HepG2 (cell line): ENCODE measurements at regions not wholly inside any gene's neighbourhood (a gene's known extent, or its start where the extent isn't known, plus 50 kb on each side); places are given as distances from the start of the nearest gene placed in this dataset.

Experiments
- ATF7-NPFF ChIP-seq: sonication (generic); formaldehyde crosslinking; IDR thresholded peaks from 2 replicates; pipeline ENCODE4 v1.8.1; 2023; ENCODE audit warnings: mild to moderate bottlenecking, low read depth, missing genetic modification reagents, moderate library complexity
- MAZ ChIP-seq, 2 experiments: sonication (generic) in 1 of 2; formaldehyde crosslinking in 1 of 2; IDR thresholded peaks; 2 replicates each; pipeline versions ENCODE4 v1.5.0 to v1.6.1; 2012 to 2020; ENCODE audit warnings: low read depth in 2 of 2, mild to moderate bottlenecking in 2 of 2, borderline replicate concordance in 1 of 2, improper control_type of control experiment in 1 of 2, low read length in 1 of 2, missing genetic modification reagents in 1 of 2, moderate library complexity in 1 of 2
- NR2F2 ChIP-seq: IDR thresholded peaks from 2 replicates; pipeline ENCODE4 v1.6.1; 2012; ENCODE audit warnings: low read depth, inconsistent platforms, borderline replicate concordance
- PHB2 ChIP-seq: fragments of 450-650 bp; IDR thresholded peaks from 2 replicates; pipeline ENCODE4 v1.6.1; 2018; ENCODE audit not compliant: partially characterized antibody
- RXRA ChIP-seq: sonication (generic); formaldehyde crosslinking; IDR thresholded peaks from 2 replicates; pipeline ENCODE4 v1.5.1; 2020; ENCODE audit warnings: missing genetic modification reagents
- ZNF317 ChIP-seq: sonication (generic); formaldehyde crosslinking; IDR thresholded peaks from 2 replicates; pipeline ENCODE4 v1.5.0; 2020; ENCODE audit warnings: mild to moderate bottlenecking, missing genetic modification reagents
- TF ChIP-seq, protein P1 (sequence below): sonication (generic); formaldehyde crosslinking; IDR thresholded peaks from 2 replicates; pipeline ENCODE4 v1.4.0; 2020; ENCODE audit warnings: mild to moderate bottlenecking, missing genetic modification reagents
- TF ChIP-seq, protein P2 (sequence below): IDR thresholded peaks from 2 replicates; pipeline ENCODE4 v1.6.1; 2016
- TF ChIP-seq, protein P3 (sequence below): sonication (generic); formaldehyde crosslinking; IDR thresholded peaks from 2 replicates; pipeline ENCODE4 v1.4.0; 2020; ENCODE audit warnings: missing genetic modification reagents, borderline replicate concordance
- TF ChIP-seq, protein P4 (sequence below): sonication (generic); formaldehyde crosslinking; IDR thresholded peaks from 2 replicates; pipeline ENCODE4 v1.4.0; 2020; ENCODE audit warnings: missing genetic modification reagents
- TF ChIP-seq, protein P5 (sequence below): fragments of 450-650 bp; IDR thresholded peaks from 2 replicates; pipeline ENCODE4 v1.6.1; 2017

DNA sequence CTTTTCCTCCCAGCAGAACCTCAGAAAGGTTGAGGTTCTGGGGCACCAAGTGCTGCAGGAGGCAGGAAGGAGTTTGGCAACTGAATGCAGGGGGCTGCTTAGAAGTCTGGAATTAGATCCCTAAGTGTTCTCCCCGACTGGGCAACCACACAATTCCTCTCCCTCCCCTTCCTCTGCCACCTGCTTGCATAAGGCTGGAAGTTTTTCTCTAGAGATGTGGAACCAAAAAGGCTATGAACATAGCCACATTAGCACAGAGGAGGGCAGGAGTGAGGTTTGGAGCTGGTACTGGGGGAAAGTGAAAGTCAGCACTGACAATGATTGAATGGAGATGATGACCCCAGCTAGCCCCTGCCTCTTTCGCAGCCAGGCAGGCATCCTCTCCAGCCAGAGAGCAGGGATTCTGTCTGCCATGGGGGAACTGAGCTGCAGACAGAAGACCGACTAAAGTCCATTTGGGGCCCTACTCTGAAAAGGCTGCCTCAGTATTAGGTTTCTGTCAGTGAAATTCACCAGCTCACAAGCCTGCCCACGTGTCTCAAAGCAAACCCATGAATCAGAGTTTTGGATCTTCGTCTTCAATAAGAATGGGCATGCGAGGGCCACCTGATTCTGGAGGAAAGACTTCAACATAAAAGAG, 87.9 kb upstream of the ITGA6 start (continued):
- TF ChIP-seq, protein P1, sequence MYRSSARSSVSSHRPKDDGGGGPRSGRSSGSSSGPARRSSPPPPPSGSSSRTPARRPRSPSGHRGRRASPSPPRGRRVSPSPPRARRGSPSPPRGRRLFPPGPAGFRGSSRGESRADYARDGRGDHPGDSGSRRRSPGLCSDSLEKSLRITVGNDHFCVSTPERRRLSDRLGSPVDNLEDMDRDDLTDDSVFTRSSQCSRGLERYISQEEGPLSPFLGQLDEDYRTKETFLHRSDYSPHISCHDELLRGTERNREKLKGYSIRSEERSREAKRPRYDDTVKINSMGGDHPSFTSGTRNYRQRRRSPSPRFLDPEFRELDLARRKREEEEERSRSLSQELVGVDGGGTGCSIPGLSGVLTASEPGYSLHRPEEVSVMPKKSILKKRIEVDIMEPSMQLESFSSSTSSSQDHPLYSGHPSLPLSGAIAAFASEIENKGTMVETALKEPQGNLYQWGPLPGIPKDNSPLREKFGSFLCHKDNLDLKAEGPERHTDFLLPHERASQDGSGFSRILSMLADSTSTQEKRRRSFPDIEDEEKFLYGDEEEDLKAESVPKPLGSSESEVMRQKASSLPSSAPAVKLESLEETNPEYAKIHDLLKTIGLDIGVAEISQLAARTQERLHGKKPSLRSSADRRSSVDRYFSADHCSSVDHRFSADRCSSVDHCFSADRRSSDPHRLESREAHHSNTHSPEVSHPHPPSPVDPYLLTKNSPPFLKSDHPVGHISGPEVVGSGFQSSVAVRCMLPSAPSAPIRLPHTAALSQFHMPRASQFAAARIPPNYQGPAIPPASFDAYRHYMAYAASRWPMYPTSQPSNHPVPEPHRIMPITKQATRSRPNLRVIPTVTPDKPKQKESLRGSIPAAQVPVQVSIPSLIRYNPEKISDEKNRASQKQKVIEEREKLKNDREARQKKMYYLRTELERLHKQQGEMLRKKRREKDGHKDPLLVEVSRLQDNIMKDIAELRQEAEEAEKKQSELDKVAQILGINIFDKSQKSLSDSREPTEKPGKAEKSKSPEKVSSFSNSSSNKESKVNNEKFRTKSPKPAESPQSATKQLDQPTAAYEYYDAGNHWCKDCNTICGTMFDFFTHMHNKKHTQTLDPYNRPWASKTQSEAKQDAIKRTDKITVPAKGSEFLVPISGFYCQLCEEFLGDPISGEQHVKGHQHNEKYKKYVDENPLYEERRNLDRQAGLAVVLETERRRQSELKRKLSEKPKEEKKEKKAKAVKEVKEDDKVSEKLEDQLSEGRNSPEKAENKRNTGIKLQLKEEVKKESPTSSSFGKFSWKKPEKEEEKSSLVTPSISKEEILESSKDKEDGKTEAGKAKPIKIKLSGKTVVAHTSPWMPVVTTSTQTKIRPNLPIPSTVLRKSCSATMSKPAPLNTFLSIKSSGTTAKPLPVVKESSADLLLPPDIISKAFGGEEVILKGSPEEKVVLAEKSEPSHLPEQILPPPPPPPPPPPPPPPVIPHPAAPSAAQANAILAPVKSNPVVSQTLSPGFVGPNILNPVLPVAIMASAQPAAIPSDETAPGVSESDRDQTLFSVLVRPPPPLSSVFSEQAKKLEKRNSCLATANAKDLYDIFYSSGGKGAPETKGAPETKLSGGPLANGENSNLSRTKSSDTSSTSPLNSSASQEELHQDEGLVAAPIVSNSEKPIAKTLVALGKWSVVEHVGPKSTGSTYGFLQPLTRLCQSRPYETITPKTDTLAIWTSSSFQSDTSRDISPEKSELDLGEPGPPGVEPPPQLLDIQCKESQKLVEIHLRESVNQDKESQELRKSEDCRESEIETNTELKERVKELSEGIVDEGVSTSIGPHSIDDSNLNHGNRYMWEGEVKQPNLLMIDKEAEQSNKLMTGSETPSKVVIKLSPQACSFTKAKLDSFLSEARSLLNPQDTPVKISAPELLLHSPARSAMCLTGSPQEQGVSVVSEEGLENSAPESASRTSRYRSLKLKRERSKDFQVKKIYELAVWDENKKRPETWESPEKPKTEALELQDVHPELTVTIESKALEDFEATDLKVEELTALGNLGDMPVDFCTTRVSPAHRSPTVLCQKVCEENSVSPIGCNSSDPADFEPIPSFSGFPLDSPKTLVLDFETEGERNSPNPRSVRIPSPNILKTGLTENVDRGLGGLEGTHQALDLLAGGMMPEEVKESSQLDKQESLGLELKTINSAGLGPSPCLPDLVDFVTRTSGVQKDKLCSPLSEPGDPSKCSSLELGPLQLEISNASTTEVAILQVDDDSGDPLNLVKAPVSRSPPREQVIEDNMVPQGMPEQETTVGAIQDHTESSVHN (CRISPR knock-in tag), result no peak
- TF ChIP-seq MAZ (IDR thresholded peaks at IDR 0.05; ENCODE audit: borderline replicate concordance, low read depth, low read length) (no peak), MAZ (CRISPR knock-in tag; IDR thresholded peaks at IDR 0.05; ENCODE audit: low read depth) (0 out of 2 replicates have a peak, but pooled peaks have one; percentile 37), NR2F2 (peak; percentile 38; the same call in 1 of the 2 replicates), ATF7-NPFF (CRISPR knock-in tag) (0 out of 2 replicates have a peak, but pooled peaks have one; percentile 35), ZNF317 (CRISPR knock-in tag) (peak; percentile 81; the same call in 1 of the 2 replicates), RXRA (CRISPR knock-in tag) (peak; percentile 94), PHB2 (no peak)
- TF ChIP-seq, protein P2, sequence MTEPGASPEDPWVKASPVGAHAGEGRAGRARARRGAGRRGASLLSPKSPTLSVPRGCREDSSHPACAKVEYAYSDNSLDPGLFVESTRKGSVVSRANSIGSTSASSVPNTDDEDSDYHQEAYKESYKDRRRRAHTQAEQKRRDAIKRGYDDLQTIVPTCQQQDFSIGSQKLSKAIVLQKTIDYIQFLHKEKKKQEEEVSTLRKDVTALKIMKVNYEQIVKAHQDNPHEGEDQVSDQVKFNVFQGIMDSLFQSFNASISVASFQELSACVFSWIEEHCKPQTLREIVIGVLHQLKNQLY (CRISPR knock-in tag), result peak; percentile 72
- TF ChIP-seq, protein P3, sequence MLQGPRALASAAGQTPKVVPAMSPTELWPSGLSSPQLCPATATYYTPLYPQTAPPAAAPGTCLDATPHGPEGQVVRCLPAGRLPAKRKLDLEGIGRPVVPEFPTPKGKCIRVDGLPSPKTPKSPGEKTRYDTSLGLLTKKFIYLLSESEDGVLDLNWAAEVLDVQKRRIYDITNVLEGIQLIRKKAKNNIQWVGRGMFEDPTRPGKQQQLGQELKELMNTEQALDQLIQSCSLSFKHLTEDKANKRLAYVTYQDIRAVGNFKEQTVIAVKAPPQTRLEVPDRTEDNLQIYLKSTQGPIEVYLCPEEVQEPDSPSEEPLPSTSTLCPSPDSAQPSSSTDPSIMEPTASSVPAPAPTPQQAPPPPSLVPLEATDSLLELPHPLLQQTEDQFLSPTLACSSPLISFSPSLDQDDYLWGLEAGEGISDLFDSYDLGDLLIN (CRISPR knock-in tag), result no peak
- TF ChIP-seq, protein P4, sequence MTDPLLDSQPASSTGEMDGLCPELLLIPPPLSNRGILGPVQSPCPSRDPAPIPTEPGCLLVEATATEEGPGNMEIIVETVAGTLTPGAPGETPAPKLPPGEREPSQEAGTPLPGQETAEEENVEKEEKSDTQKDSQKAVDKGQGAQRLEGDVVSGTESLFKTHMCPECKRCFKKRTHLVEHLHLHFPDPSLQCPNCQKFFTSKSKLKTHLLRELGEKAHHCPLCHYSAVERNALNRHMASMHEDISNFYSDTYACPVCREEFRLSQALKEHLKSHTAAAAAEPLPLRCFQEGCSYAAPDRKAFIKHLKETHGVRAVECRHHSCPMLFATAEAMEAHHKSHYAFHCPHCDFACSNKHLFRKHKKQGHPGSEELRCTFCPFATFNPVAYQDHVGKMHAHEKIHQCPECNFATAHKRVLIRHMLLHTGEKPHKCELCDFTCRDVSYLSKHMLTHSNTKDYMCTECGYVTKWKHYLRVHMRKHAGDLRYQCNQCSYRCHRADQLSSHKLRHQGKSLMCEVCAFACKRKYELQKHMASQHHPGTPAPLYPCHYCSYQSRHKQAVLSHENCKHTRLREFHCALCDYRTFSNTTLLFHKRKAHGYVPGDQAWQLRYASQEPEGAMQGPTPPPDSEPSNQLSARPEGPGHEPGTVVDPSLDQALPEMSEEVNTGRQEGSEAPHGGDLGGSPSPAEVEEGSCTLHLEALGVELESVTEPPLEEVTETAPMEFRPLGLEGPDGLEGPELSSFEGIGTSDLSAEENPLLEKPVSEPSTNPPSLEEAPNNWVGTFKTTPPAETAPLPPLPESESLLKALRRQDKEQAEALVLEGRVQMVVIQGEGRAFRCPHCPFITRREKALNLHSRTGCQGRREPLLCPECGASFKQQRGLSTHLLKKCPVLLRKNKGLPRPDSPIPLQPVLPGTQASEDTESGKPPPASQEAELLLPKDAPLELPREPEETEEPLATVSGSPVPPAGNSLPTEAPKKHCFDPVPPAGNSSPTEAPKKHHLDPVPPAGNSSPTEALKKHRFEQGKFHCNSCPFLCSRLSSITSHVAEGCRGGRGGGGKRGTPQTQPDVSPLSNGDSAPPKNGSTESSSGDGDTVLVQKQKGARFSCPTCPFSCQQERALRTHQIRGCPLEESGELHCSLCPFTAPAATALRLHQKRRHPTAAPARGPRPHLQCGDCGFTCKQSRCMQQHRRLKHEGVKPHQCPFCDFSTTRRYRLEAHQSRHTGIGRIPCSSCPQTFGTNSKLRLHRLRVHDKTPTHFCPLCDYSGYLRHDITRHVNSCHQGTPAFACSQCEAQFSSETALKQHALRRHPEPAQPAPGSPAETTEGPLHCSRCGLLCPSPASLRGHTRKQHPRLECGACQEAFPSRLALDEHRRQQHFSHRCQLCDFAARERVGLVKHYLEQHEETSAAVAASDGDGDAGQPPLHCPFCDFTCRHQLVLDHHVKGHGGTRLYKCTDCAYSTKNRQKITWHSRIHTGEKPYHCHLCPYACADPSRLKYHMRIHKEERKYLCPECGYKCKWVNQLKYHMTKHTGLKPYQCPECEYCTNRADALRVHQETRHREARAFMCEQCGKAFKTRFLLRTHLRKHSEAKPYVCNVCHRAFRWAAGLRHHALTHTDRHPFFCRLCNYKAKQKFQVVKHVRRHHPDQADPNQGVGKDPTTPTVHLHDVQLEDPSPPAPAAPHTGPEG (CRISPR knock-in tag), result no peak
- TF ChIP-seq, protein P5, sequence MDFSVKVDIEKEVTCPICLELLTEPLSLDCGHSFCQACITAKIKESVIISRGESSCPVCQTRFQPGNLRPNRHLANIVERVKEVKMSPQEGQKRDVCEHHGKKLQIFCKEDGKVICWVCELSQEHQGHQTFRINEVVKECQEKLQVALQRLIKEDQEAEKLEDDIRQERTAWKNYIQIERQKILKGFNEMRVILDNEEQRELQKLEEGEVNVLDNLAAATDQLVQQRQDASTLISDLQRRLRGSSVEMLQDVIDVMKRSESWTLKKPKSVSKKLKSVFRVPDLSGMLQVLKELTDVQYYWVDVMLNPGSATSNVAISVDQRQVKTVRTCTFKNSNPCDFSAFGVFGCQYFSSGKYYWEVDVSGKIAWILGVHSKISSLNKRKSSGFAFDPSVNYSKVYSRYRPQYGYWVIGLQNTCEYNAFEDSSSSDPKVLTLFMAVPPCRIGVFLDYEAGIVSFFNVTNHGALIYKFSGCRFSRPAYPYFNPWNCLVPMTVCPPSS, result no peak
